IMR-90 (cell line): ENCODE measurements at regions not wholly inside any gene's neighbourhood (a gene's known extent, or its start where the extent isn't known, plus 50 kb on each side); places are given as distances from the start of the nearest gene placed in this dataset.

Source experiments
- ATAC-seq: fragments of 200-7000 bp; cut with Tn5 transposase; 2 replicates; pipeline ENCODE4 v1.9.1; 2020; ENCODE audit warnings: low read depth, mild to moderate bottlenecking, moderate library complexity
- BruUV-seq: library from RNA; stranded (reverse); fragments of 400-500 nt; replicated peaks from 2 replicates; lab custom pipeline; 2021; lab: Mats Ljungman, UMichigan
- CTCF ChIA-PET: fragments of 300-600 bp; formaldehyde crosslinking; extraction: SDS; loops from one replicate; lab custom pipeline; 2021; ENCODE audit warnings: antibody characterized with exemption; lab: Yijun Ruan, JAX
- POLR2A ChIA-PET: fragments of 300-600 bp; sonication (Branson Sonifier 250); formaldehyde crosslinking; loops from one replicate; lab custom pipeline; 2022; ENCODE audit warnings: antibody characterized with exemption; ENCODE audit not compliant: unreplicated experiment; lab: Charles Lee
- DNase-seq: peaks from one replicate; pipeline ENCODE4 v3.0.0; 2013
- H2AFZ ChIP-seq: replicated peaks from 2 replicates; pipeline ENCODE3; 2013; ENCODE audit warnings: low read length, mild to moderate bottlenecking; ENCODE audit not compliant: poor library complexity
- H2AK5ac ChIP-seq: 2 replicates; pipeline ENCODE4 v1.6.1; 2013; ENCODE audit warnings: low read depth, low read length, inconsistent platforms
- H2AK9ac ChIP-seq: replicated peaks from 2 replicates; pipeline ENCODE3; 2013; ENCODE audit warnings: mild to moderate bottlenecking, low read depth, low read length, moderate library complexity; ENCODE audit not compliant: poor library complexity
- H2BK120ac ChIP-seq: 2 replicates; pipeline ENCODE4 v1.6.1; 2013; ENCODE audit warnings: low read depth, low read length, inconsistent platforms
- H2BK15ac ChIP-seq: 3 replicates; pipeline ENCODE4 v1.6.1; 2013; ENCODE audit warnings: low read depth, low read length, inconsistent platforms
- H2BK20ac ChIP-seq: 2 replicates; pipeline ENCODE4 v1.6.1; 2013; ENCODE audit warnings: low read depth, mild to moderate bottlenecking, inconsistent platforms, low read length, moderate library complexity
- H2BK5ac ChIP-seq: 2 replicates; pipeline ENCODE4 v1.6.1; 2013; ENCODE audit warnings: mild to moderate bottlenecking, low read depth, low read length, inconsistent platforms; ENCODE audit not compliant: poor library complexity, severe bottlenecking
- H3K14ac ChIP-seq: replicated peaks from 2 replicates; pipeline ENCODE4 v1.6.1; 2013; ENCODE audit warnings: low read depth, low read length, inconsistent platforms
- H3K18ac ChIP-seq: 2 replicates; pipeline ENCODE4 v1.6.1; 2013; ENCODE audit warnings: low read depth, low read length, control low read depth
- H3K23ac ChIP-seq: 2 replicates; pipeline ENCODE4 v1.6.1; 2013; ENCODE audit warnings: low read depth, low read length, inconsistent platforms
- H3K27ac ChIP-seq: 2 replicates; pipeline ENCODE4 v1.5.1; 2013; ENCODE audit warnings: mild to moderate bottlenecking, control low read depth, low read length; ENCODE audit not compliant: insufficient read depth
- H3K27me3 ChIP-seq: 2 replicates; pipeline ENCODE4 v1.6.1; 2013; ENCODE audit warnings: low read length; ENCODE audit not compliant: control insufficient read depth, insufficient read depth
- H3K36me3 ChIP-seq: 2 replicates; pipeline ENCODE4 v1.6.1; 2013; ENCODE audit warnings: low read length, mixed read lengths; ENCODE audit not compliant: control insufficient read depth, insufficient read depth
- H3K4ac ChIP-seq: 2 replicates; pipeline ENCODE4 v1.6.1; 2013; ENCODE audit warnings: low read depth, low read length, inconsistent platforms
- H3K4me1 ChIP-seq: 2 replicates; pipeline ENCODE4 v1.6.1; 2013; ENCODE audit warnings: low read length, mixed read lengths; ENCODE audit not compliant: control insufficient read depth, insufficient read depth
- H3K4me2 ChIP-seq: 2 replicates; pipeline ENCODE4 v1.6.1; 2013; ENCODE audit warnings: low read depth, mild to moderate bottlenecking, control low read depth, low read length, moderate library complexity
- H3K4me3 ChIP-seq: 2 replicates; pipeline ENCODE4 v1.5.1; 2013; ENCODE audit warnings: low read depth, mild to moderate bottlenecking, control low read depth, low read length, moderate library complexity; ENCODE audit not compliant: insufficient read depth
- H3K56ac ChIP-seq: 2 replicates; pipeline ENCODE4 v1.6.1; 2013; ENCODE audit warnings: low read length, inconsistent platforms; ENCODE audit not compliant: insufficient read depth; ENCODE audit errors: extremely low read depth
- H3K79me1 ChIP-seq, 2 experiments: 2 replicates each; pipeline ENCODE4 v1.6.1; 2013; ENCODE audit warnings: low read length in 2 of 2, inconsistent platforms in 1 of 2, low read depth in 1 of 2
- H3K9ac ChIP-seq: 2 replicates; pipeline ENCODE4 v1.6.1; 2013; ENCODE audit warnings: low read depth, low read length, control low read depth
- H3K9me1 ChIP-seq: 2 replicates; pipeline ENCODE4 v1.6.1; 2013; ENCODE audit warnings: low read length, inconsistent platforms; ENCODE audit not compliant: insufficient read depth
- H3K9me3 ChIP-seq: 2 replicates; pipeline ENCODE4 v1.6.1; 2013; ENCODE audit warnings: low read length; ENCODE audit not compliant: control insufficient read depth, insufficient read depth
- H4K20me1 ChIP-seq: 2 replicates; pipeline ENCODE4 v1.6.1; 2013; ENCODE audit warnings: low read length, inconsistent platforms; ENCODE audit not compliant: insufficient read depth
- H4K5ac ChIP-seq: 2 replicates; pipeline ENCODE4 v1.6.1; 2013; ENCODE audit warnings: mild to moderate bottlenecking, low read depth, low read length, control low read depth
- H4K8ac ChIP-seq, 2 experiments: 2 replicates each; pipeline ENCODE4 v1.6.1; 2013; ENCODE audit warnings: low read depth in 2 of 2, low read length in 2 of 2, control low read depth in 1 of 2, inconsistent platforms in 1 of 2
- H4K91ac ChIP-seq: 2 replicates; pipeline ENCODE4 v1.6.1; 2013; ENCODE audit warnings: low read depth, low read length, inconsistent platforms; ENCODE audit not compliant: insufficient read depth
- NFE2L2 ChIP-seq: fragments of 150-350 bp; IDR thresholded peaks from 2 replicates; pipeline ENCODE4 v1.6.1; 2016; ENCODE audit warnings: low read depth, mild to moderate bottlenecking, low read length
- WGBS, 2 experiments: methylation state at CpG; one replicate each; pipeline versions ENCODE4 v1.1.5 to v1.1.7; 2013; ENCODE audit warnings: missing lambda C conversion rate in 2 of 2; ENCODE audit not compliant: insufficient read length in 1 of 2; ENCODE audit errors: extremely low coverage in 2 of 2; 5-methylcytosine and 5-hydroxymethylcytosine counted together
- dilution Hi-C: fragments of 300-500 bp; cut with HindIII; formaldehyde crosslinking; loops from one replicate; pipeline ENCODE4 v1.14.3; 2018; ENCODE audit warnings: low sequenced_read_pairs; ENCODE audit not compliant: unreplicated experiment
- in situ Hi-C: fragments of 300-500 bp; cut with MboI; formaldehyde crosslinking; loops from 3 replicates; pipeline ENCODE4 v1.14.3; 2019; ENCODE audit warnings: low sequenced_read_pairs, inconsistent platforms, mixed read lengths
- intact Hi-C: fragments of 100-400 bp; cut with micrococcal nuclease; formaldehyde crosslinking; loops from 2 replicates; pipeline ENCODE4 v1.10.0; 2022

- H3K4me1 ChIP-seq: no peaks in the 10 kb centered on the region
- no peak for ATAC-seq
- no peak overlapping the region for H3K23ac ChIP-seq
- H3K4me3 ChIP-seq: no peak overlapping the region
- no peak overlapping the region for H2BK120ac ChIP-seq
- no peak for TF ChIP-seq NFE2L2
- peaks cover 16% of the 10 kb centered on the region for H3K9me3 ChIP-seq
- no peak overlapping the region for H3K56ac ChIP-seq
- BruUV-seq: no TSS peak
- intact Hi-C loops (no loop called here), in situ Hi-C loops (no loop called here), dilution Hi-C loops (no loop called here)
- H3K27me3 ChIP-seq: no peaks in the 10 kb centered on the region
- no peak overlapping the region for H3K9ac ChIP-seq
- H3K27ac ChIP-seq: no peak overlapping the region
- H2BK15ac ChIP-seq: no peak overlapping the region
- no peak for DNase-seq
- H3K4ac ChIP-seq: no peak overlapping the region
- H2BK5ac ChIP-seq: no peak overlapping the region
- no peaks in the 10 kb centered on the region for H4K20me1 ChIP-seq
- H3K4me2 ChIP-seq: no peak overlapping the region
- WGBS, 2 experiments: no CpG with 5 or more reads among the region's 2 CpGs
- H2AK5ac ChIP-seq: no peak overlapping the region
- H3K79me1 ChIP-seq: no peaks in the 10 kb centered on the region
- H3K9me1 ChIP-seq: no peaks in the 10 kb centered on the region
- no peak overlapping the region for H3K18ac ChIP-seq
- H3K36me3 ChIP-seq: no peaks in the 10 kb centered on the region
- H2AK9ac ChIP-seq: no peak overlapping the region
- POLR2A ChIA-PET: no interaction called here
- H4K5ac ChIP-seq: no peak overlapping the region
- H3K14ac ChIP-seq: no peak overlapping the region
- H2BK20ac ChIP-seq: no peak overlapping the region
- CTCF ChIA-PET: no interaction called here
- H4K8ac ChIP-seq: no peak overlapping the region
- no peak overlapping the region for H4K91ac ChIP-seq
- no peak overlapping the region for H2AFZ ChIP-seq
These were observed 380.8 kb downstream of the DOK5 start for GRCh38 chr20:54856202-54856601.
